ENCODE measurements at regions not wholly inside any gene's neighbourhood (a gene's known extent, or its start where the extent isn't known, plus 50 kb on each side); places are given as distances from the start of the nearest gene placed in this dataset.

- no peak for DNase-seq
Measured at GRCh38 chr14:81839056-81839455, 305.4 kb upstream of the SEL1L start.

GRCh38 chr14:81841346-81841745, 307.7 kb upstream of the SEL1L start:
- DNase-seq, result no peak

GRCh38 chr14:81849714-81850113, 316.1 kb upstream of the SEL1L start:
- no peak for DNase-seq

- no peak for DNase-seq
Measured at GRCh38 chr14:81855007-81855406, 321.4 kb upstream of the SEL1L start.

GRCh38 chr14:81859046-81859445, 325.4 kb upstream of the SEL1L start:
- DNase-seq, result no peak

GRCh38 chr14:81868172-81868571, 334.5 kb upstream of the SEL1L start:
- no peak for DNase-seq

GRCh38 chr14:81871706-81872105, 338.1 kb upstream of the SEL1L start:
- DNase-seq, result no peak

GRCh38 chr14:81884382-81884781, 350.7 kb upstream of the SEL1L start:
- DNase-seq, result no peak

- no peak for DNase-seq
Measured at GRCh38 chr14:81886588-81886987, 352.9 kb upstream of the SEL1L start.

- no peak for DNase-seq
Measured at GRCh38 chr14:81889529-81889928, 355.9 kb upstream of the SEL1L start.

- no peak for DNase-seq
Measured at GRCh38 chr14:81890020-81890419, 356.4 kb upstream of the SEL1L start.

GRCh38 chr14:81903477-81903876, 369.8 kb upstream of the SEL1L start:
- no peak for DNase-seq

GRCh38 chr14:81927070-81927469, 393.4 kb upstream of the SEL1L start:
- DNase-seq, result no peak

GRCh38 chr14:81931828-81932227, 398.2 kb upstream of the SEL1L start:
- no peak for DNase-seq

- no peak for DNase-seq
Measured at GRCh38 chr14:81936348-81936747, 402.7 kb upstream of the SEL1L start.

GRCh38 chr14:81936902-81937301, 403.2 kb upstream of the SEL1L start:
- no peak for DNase-seq

GRCh38 chr14:81938341-81938740, 404.7 kb upstream of the SEL1L start:
- DNase-seq, result no peak

GRCh38 chr14:81940651-81941050, 407.0 kb upstream of the SEL1L start:
- DNase-seq, result no peak

GRCh38 chr14:81942071-81942470, 408.4 kb upstream of the SEL1L start:
- no peak for DNase-seq

GRCh38 chr14:81946375-81946774, 412.7 kb upstream of the SEL1L start:
- DNase-seq, result no peak

- no peak for DNase-seq
Measured at GRCh38 chr14:81946834-81947798, 413.5 kb upstream of the SEL1L start.

- DNase-seq, result no peak
Measured at GRCh38 chr14:81952917-81953316, 419.3 kb upstream of the SEL1L start.

GRCh38 chr14:81953419-81953818, 419.8 kb upstream of the SEL1L start:
- no peak for DNase-seq

GRCh38 chr14:81955123-81955522, 421.5 kb upstream of the SEL1L start:
- no peak for DNase-seq

All from left kidney (tissue), 1 donor.